Fibroblast of lung (primary cell): ENCODE measurements at regions not wholly inside any gene's neighbourhood (a gene's known extent, or its start where the extent isn't known, plus 50 kb on each side); places are given as distances from the start of the nearest gene placed in this dataset.

ENCODE experiments used
- EZH2 ChIP-seq: IDR thresholded peaks from 2 replicates; pipeline ENCODE4 v1.5.1; 2012; ENCODE audit warnings: low read length, control low read depth, mild to moderate bottlenecking; ENCODE audit errors: missing control alignments
- TF ChIP-seq, protein P1 (sequence below), 2 donors: IDR thresholded peaks in 1 of 2; conservative IDR thresholded peaks in 1 of 2; 1 replicate in 1 of 2; 2 replicates in 1 of 2; pipeline ENCODE4 v1.5.1; 2011 to 2012; ENCODE audit warnings: low read length in 2 of 2, control low read depth in 1 of 2, inconsistent platforms in 1 of 2, low read depth in 1 of 2, mild to moderate bottlenecking in 1 of 2

- TF ChIP-seq, protein P1, sequence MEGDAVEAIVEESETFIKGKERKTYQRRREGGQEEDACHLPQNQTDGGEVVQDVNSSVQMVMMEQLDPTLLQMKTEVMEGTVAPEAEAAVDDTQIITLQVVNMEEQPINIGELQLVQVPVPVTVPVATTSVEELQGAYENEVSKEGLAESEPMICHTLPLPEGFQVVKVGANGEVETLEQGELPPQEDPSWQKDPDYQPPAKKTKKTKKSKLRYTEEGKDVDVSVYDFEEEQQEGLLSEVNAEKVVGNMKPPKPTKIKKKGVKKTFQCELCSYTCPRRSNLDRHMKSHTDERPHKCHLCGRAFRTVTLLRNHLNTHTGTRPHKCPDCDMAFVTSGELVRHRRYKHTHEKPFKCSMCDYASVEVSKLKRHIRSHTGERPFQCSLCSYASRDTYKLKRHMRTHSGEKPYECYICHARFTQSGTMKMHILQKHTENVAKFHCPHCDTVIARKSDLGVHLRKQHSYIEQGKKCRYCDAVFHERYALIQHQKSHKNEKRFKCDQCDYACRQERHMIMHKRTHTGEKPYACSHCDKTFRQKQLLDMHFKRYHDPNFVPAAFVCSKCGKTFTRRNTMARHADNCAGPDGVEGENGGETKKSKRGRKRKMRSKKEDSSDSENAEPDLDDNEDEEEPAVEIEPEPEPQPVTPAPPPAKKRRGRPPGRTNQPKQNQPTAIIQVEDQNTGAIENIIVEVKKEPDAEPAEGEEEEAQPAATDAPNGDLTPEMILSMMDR (conservative IDR thresholded peaks at IDR 0.05 in 1 of 2, IDR thresholded peaks at IDR 0.05 in 1 of 2; ENCODE audit: low read depth in 1 of 2, low read length in 2 of 2): no peak
- TF ChIP-seq EZH2: no peak
These were observed 1239.3 kb upstream of the ADGRL4 start for GRCh38 chr1:80245813-80246212.
